SJSA1 (cell line): ENCODE measurements at regions not wholly inside any gene's neighbourhood (a gene's known extent, or its start where the extent isn't known, plus 50 kb on each side); places are given as distances from the start of the nearest gene placed in this dataset.
"Not testable (repeated sequence)": the region's sequence is repeated elsewhere in the genome, so short reads cannot be mapped to it uniquely, and the experiment has no call there.

Experiments used
- DNase-seq, 2 experiments: peaks; one replicate each; pipeline ENCODE4 v3.0.0-alpha.2; 2015 to 2020; ENCODE audit warnings: low spot score in 2 of 2, low read depth in 1 of 2
- H3K27ac ChIP-seq: fragments of 250-450 bp; sonication (Bioruptor Pico); 2 replicates; pipeline ENCODE4 v1.5.1; 2020; ENCODE audit warnings: mild to moderate bottlenecking, moderate library complexity
- H3K27me3 ChIP-seq: fragments of 250-450 bp; sonication (Bioruptor Pico); replicated peaks from 2 replicates; pipeline ENCODE4 v1.5.1; 2020; ENCODE audit warnings: mild to moderate bottlenecking, moderate library complexity
- H3K36me3 ChIP-seq: fragments of 250-450 bp; sonication (Bioruptor Pico); 2 replicates; pipeline ENCODE4 v1.5.1; 2020; ENCODE audit warnings: mild to moderate bottlenecking
- H3K4me1 ChIP-seq: fragments of 250-450 bp; sonication (Bioruptor Pico); replicated peaks from 2 replicates; pipeline ENCODE4 v1.6.1; 2021; ENCODE audit warnings: mild to moderate bottlenecking
- H3K4me3 ChIP-seq: fragments of 250-450 bp; sonication (Bioruptor Pico); 2 replicates; pipeline ENCODE4 v1.5.1; 2020; ENCODE audit warnings: mild to moderate bottlenecking
- H3K9me3 ChIP-seq: fragments of 250-450 bp; sonication (Bioruptor Pico); replicated peaks from 2 replicates; pipeline ENCODE4 v1.5.1; 2020; ENCODE audit warnings: mild to moderate bottlenecking

DNA sequence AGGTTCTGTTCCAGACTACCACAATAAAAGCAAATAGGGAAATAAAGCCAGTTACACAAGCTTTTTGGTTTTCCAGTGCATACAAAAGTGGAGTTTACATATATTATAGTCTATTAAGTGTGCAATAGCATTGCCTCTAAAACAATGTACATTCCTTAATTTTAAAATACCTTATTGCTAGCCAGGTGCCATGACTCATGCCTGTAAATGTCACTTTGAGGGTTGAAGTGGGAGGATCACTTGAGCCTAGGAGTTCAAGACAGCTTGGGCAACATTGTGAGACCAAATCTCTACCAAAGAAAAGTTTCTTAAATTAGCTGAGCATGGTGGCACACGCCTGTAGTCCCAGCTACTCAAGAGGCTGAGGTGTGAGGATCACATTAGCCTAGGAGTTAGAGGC lies 52.9 kb upstream of the IMP4 start:
- Histone ChIP-seq H3K27me3 (peaks cover 5% of the 10 kb centered on the region; the same call in 1 of the 2 replicates), H3K4me1 (no peaks in the 10 kb centered on the region), H3K9me3 (no peaks in the 10 kb centered on the region), H3K36me3 (no peaks in the 10 kb centered on the region), H3K4me3 (no peak overlapping the region), H3K27ac (no peak overlapping the region)
- no peak for DNase-seq

DNA sequence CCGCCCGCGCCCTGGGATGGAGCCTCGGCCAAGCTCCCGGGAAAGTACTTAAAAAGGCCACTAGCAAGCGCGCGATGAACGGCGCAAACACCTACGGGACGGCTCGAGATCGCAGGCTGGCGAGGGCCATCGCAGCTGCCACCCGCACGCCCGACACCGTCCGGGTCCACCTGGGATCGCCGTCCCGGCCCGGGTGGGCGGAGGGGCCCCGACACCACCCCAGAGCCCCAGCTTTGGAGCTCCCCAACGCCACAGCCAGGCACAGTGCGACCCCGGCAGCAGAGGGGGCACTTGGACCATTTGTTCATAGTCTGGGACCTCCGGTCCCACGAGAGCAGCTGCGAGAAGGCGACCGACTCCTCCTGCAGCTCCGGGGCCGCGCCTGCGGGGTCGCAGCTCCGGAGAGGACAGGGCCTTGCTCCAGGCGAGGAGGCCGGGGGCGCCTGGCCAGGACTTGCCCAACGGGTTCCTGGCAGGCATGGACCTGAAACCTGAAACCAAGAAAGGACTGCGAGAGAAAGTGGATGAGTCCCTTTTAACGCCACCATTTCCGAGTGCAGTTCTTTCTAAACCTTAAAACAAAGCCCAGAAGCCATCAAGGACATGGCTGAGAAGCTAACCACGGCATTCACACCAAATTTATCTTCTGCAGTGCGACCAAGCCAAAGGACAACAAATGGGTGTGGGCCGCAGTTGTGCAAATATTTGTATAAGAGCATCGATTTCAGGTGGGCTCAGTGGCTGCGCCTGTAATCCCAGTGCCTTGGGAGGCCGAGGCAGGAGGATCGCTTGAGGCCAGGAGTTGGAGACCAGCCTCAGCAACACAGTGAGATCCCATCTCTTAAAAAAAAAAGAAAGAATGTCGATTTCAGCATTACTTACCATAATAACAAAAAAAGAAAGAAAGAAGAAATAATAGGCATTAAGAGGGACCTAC lies 54.0 kb upstream of the IMP4 start:
- no peaks in the 10 kb centered on the region for H3K36me3 ChIP-seq
- H3K27ac ChIP-seq, result no peak overlapping the region
- DNase-seq, result no peak
- H3K4me3 ChIP-seq, result no peak overlapping the region
- no peaks in the 10 kb centered on the region for H3K9me3 ChIP-seq
- H3K4me1 ChIP-seq, result no peaks in the 10 kb centered on the region
- peaks cover 5% of the 10 kb centered on the region; the same call in 1 of the 2 replicates for H3K27me3 ChIP-seq

DNA sequence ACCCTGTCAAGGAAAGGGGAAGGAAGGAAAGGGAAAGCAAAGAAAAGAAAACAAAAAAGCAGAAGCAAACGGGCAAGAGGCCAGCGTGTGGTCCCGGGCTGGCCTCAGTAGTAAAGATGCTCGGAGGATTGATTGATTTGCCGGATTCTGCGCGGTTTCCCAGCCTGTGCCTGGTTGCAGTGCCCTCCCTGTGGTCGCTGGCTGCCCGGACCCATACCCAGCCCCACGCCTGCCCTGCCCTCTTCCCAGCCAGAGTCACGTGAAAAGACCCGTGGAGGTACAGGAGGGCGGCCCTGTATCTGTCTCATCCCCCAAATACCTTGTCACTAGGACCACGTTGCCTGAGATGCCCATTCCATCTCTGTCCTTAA lies 55.1 kb upstream of the IMP4 start:
- no peak overlapping the region for H3K27ac ChIP-seq
- 0 out of 2 replicates have a peak, but pooled peaks cover 5% of the 10 kb centered on the region for H3K27me3 ChIP-seq
- H3K4me3 ChIP-seq, result no peak overlapping the region
- no peaks in the 10 kb centered on the region for H3K9me3 ChIP-seq
- H3K36me3 ChIP-seq, result no peaks in the 10 kb centered on the region
- no peaks in the 10 kb centered on the region for H3K4me1 ChIP-seq
- DNase-seq, result no peak

DNA sequence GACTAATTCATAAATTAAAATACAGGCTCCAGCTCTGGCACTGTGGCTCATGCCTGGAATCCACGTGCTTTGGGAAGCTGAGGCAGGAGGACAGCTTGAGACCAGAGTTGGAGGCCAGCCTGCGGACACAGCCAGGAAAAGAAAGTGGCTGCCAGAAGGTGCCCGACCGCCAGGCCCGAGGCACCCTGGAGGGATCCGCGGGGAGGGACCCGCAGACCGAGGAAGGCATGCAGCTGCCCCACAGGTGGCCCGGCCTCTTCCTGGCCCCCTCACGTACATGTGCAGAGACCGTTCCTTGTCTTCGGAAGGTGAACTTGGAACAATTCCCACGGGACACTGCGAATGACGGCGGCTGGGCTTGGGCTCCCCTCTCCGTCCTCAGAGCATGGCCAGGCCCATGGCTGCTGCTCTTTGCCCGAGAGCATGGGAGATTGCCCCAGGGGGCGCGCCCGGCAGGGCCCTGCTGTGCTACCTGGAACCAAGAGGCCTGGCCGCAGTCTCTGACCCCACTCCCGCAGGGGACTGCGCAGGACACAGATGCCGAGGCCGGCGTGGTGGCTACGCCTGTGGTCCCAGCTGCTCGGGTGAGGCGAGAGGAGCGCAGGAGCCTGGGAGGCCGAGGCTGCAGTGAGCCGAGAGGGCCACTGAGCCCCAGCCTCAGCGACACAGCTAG lies 55.6 kb upstream of the IMP4 start:
- Histone ChIP-seq H3K27me3 (0 out of 2 replicates have a peak, but pooled peaks cover 5% of the 10 kb centered on the region), H3K36me3 (no peaks in the 10 kb centered on the region), H3K4me3 (no peak overlapping the region), H3K27ac (no peak overlapping the region), H3K9me3 (no peaks in the 10 kb centered on the region), H3K4me1 (no peaks in the 10 kb centered on the region)
- no peak for DNase-seq

DNA sequence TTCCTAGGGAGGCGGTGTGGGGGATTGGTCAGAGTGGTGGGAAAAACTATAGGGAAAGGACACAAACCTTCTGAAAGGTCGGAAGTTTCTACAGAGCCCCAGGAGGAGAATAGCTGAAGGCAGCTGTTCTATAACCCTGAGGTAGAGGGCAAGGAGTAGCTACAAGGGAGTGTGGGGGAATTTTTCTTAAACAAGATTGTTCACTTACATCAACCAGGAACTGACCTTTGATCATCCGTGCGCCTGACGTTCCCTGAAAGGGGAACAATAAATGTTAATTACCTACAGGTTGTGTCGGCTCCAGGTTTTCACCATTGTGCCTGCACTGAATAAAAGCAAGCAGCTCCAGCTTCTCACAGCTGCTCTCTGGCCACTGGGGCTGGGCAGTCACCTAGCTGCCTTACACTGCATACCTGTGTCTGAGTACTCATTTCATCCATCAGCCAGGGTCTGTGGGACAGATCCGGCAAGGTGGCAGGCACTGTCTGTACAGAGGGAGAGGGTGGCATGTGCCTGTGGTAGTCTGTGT lies 59.3 kb upstream of the IMP4 start:
- H3K27me3 ChIP-seq, H3K4me1 ChIP-seq, H3K4me3 ChIP-seq, H3K36me3 ChIP-seq, H3K9me3 ChIP-seq, H3K27ac ChIP-seq, DNase-seq: not testable (repeated sequence)

DNA sequence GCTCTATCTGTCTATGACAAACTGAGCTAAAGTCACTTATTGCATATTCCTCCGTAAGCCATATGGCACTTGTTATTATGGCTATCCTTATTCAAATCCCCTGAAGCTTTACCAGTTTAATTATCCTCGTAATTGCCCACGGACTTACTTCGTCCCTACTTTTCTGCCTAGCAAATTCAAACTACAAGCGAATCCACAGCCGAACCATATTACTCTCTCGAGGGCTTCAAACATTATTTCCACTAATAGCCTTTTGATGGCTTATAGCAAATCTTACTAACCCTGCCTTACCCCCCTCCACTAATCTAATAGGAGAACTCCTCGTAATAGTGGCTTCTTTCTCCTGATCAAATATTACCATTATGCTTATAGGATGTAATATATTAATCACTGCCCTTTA lies 63.1 kb upstream of the IMP4 start:
- not testable (repeated sequence) for H3K36me3 ChIP-seq, H3K9me3 ChIP-seq, H3K4me3 ChIP-seq, H3K4me1 ChIP-seq, DNase-seq, H3K27me3 ChIP-seq, H3K27ac ChIP-seq

DNA sequence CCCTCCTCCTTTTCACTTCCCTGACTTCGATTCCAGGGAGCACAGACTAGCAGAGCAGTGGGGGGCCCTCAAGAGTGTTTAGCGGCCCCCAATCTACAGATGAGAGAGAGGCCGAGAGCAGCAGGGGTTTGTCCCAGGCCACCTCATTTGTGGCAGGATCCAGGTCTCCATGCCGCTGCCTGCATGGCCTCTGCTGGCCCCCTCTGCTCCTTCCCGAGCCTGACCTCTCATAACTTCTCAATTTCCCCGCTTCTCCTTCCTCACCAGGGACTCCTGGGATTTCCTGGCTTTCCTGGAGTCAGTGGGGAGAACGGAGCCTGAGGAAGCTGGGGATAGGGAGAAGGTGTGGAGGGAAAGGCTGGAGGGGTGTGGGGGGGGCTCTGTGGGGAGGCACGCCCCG lies 70.1 kb upstream of the TUBA3E start:
- DNase-seq, H3K36me3 ChIP-seq, H3K4me3 ChIP-seq, H3K27ac ChIP-seq, H3K27me3 ChIP-seq, H3K4me1 ChIP-seq, H3K9me3 ChIP-seq: not testable (repeated sequence)

DNA sequence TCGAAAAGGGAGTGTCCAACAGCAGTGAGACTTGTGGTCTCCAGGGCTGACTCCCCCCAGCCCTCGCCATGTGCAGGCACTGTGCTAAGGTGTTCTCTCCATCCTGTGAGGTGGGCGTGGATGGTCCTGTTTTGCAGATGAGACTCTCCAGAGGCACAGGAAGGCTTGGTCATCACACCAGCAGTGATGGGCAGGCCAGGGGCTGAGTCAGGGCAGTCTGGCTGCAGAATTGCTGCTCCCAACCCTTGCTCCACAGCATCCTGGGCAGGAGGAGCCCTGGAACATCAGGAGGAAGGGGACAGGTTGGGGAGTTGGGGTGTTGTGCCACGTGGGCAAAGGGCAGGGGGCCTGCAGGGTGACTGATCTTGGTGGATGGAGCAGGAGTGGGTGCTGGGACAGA lies 69.3 kb upstream of the TUBA3E start:
- not testable (repeated sequence) for H3K4me3 ChIP-seq, H3K27me3 ChIP-seq, H3K36me3 ChIP-seq, H3K4me1 ChIP-seq, H3K27ac ChIP-seq, H3K9me3 ChIP-seq, DNase-seq

DNA sequence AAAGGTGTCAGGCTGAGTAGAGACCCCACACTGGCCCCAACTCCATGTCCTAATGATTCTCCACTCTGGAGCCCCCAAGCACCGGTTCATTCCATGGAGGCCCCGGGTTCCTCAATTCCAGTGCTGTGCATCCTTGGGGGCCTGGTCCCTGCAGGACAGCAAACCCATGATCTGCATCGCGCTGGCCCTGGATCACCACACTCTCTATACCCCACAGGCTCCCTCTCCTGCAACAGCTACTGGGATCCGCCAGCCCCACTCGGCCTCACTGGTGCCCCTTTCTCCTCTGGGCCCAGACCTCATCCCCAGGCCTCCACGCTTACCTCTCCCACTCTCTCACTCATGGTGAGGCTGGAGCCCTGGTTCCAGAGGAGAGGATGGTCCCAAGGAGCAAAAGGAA lies 68.6 kb upstream of the TUBA3E start:
- not testable (repeated sequence) for H3K4me3 ChIP-seq, DNase-seq, H3K9me3 ChIP-seq, H3K27ac ChIP-seq, H3K4me1 ChIP-seq, H3K36me3 ChIP-seq, H3K27me3 ChIP-seq

DNA sequence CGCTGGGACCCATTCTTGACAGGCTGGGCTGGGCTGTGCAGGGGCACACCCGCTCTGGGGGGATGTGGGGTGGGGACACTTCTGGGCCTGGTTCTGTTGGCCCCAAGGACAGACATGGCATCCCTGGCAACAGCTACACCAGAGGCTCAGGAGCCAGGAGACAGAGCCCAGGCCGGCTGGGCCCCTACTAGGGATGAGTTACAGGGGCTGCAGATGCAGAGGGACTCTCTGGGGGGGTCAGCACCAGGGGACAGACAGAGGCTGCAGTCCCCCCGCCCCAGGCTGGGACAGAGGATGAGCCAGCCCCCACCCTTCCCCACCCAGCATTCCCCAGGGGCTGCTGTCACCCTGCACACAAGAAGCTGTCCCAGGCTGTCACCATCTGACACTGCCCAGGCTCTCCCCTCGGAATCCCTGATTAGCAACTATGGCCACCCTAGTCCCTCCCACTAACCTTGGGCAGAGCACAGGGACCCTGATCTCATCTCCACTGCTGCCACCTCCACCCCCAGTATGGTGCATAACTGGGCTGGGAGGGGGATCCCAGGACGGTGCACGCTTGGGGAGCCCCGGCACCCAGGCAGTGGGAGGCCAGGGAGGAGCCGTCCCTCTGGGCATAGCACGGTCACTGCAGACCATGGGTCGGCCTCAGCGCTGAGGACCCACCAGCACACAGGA lies 67.5 kb upstream of the TUBA3E start:
- not testable (repeated sequence) for H3K36me3 ChIP-seq, H3K4me1 ChIP-seq, H3K4me3 ChIP-seq, DNase-seq, H3K27ac ChIP-seq, H3K9me3 ChIP-seq
- peaks cover 16% of the 10 kb centered on the region for H3K27me3 ChIP-seq

DNA sequence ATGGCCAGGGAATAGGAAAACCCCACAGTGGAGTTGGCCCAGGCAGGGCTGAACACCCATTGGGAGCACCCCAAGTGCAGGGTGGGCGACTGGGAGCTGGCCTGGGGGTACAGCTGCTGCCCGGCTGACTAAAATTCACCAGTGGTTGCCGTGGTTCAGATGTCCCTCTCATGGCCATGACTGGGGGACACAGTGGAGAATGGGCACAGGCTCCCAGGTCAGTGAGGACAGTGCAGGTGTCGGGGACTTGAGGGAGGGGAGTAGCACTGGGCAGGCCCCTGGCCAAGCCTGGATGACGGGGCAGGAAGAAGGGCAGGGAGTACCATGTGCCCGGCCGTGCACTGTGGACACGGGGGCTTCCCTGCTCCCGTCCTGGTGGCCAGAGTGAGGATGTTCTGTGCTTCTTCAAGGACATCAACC lies 66.7 kb upstream of the TUBA3E start:
- not testable (repeated sequence) for H3K9me3 ChIP-seq, H3K36me3 ChIP-seq, DNase-seq, H3K27ac ChIP-seq, H3K4me1 ChIP-seq, H3K4me3 ChIP-seq
- peaks cover 24% of the 10 kb centered on the region for H3K27me3 ChIP-seq

DNA sequence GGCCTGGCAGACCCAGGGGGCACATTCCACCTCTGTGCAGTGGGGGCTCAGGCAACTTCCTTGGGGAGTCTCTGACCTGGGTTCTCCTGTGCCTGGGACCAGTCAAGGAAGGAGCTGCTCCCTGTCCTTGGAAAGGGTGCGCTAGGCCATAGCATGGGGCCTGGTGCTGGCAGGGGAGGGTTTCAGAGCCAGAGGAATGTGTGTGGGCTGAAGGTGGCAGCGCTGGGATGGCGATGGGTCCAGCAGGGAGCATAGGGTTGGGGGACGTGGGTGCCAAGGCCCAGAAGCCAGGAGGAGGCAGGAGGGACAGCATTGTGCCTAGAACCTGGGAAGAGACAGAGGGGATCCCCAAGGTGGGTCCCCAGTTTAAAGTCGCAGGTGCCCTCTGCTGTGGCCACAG lies 66.3 kb upstream of the TUBA3E start:
- H3K36me3 ChIP-seq, result no peaks in the 10 kb centered on the region

DNA sequence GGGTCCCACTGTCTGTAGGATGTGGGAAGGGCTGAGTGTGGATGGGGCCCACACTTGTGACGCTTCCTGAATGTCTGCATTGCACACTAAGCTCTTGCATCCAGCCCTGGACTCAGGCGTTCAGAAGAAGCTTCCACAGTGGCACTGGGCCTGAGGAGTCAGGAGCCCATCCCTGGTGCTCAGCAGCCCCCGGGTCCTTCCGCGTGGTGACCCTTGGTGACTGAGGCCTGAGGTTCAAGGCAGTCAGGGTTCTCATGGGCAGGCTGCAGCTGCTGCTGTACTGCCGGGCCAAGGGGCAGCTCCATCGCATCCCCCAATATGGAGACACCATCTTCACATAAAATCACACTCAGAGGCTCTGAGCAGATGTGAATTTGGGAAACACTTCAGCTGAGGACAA lies 65.8 kb upstream of the TUBA3E start:
- H3K36me3 ChIP-seq, result no peaks in the 10 kb centered on the region
- no peak overlapping the region for H3K27ac ChIP-seq
- H3K27me3 ChIP-seq, result peaks cover 33% of the 10 kb centered on the region
- no peaks in the 10 kb centered on the region for H3K4me1 ChIP-seq
- no peak for DNase-seq
- no peak overlapping the region for H3K4me3 ChIP-seq
- H3K9me3 ChIP-seq, result no peaks in the 10 kb centered on the region

More for the DNA sequence above, 66.3 kb upstream of the TUBA3E start:
- DNase-seq, result no peak
- peaks cover 28% of the 10 kb centered on the region for H3K27me3 ChIP-seq
- H3K9me3 ChIP-seq, result no peaks in the 10 kb centered on the region
- no peak overlapping the region for H3K4me3 ChIP-seq
- H3K4me1 ChIP-seq, result no peaks in the 10 kb centered on the region
- H3K27ac ChIP-seq, result no peak overlapping the region

DNA sequence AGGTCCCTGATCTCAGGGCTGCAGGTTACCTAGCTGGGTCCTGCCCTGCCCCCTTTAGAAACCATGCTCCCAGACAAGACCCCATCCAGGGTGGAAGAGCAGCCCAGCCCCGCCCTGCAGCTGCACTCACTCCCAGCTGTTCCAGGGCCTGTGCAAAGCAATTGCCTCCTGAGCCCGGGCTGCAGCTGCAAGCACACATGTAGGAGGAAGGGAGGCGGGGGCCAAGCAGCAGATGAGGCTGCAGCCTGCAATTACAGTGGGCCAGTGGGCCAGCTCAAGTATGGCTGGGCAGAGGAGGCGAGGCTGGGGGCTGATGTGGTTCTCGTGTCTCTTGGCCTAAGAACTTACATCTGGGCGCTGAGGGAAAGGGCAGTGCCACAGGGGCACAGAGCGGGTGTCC lies 65.4 kb upstream of the TUBA3E start:
- DNase-seq, result no peak
- H3K4me1 ChIP-seq, result no peaks in the 10 kb centered on the region
- H3K27me3 ChIP-seq, result peaks cover 37% of the 10 kb centered on the region
- H3K27ac ChIP-seq, result no peak overlapping the region
- H3K36me3 ChIP-seq, result no peaks in the 10 kb centered on the region
- H3K9me3 ChIP-seq, result no peaks in the 10 kb centered on the region
- no peak overlapping the region for H3K4me3 ChIP-seq
